H4 (cell line): ENCODE measurements at regions not wholly inside any gene's neighbourhood (a gene's known extent, or its start where the extent isn't known, plus 50 kb on each side); places are given as distances from the start of the nearest gene placed in this dataset.
"Not testable (repeated sequence)": the region's sequence is repeated elsewhere in the genome, so short reads cannot be mapped to it uniquely, and the experiment has no call there.

Experiments used
- DNase-seq: peaks from one replicate; pipeline ENCODE4 v3.0.0-alpha.2; 2015; ENCODE audit warnings: low spot score

DNA sequence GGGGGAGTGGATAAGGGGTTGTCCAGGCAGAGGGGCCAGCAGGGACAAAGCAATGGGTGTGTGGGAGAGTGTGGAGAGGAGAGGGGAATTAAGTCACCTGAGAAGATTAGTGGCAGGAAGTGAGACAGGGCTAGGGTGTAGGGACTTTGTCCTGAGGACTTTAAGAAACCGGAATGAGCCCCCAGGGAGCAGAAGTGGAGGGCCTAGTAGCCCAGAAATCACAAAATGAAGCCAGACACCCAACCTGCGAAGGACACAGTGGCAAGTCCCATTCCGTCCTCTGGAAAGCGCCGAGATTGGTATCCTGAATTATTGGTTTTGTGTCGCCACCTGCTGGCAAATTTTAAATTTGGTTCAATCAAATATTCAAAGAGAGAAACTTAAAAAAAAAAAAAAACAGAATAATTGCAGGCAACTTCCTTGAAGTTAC is 78.0 kb upstream of the SLC25A36 start:
- peak; percentile 62 for DNase-seq

DNA sequence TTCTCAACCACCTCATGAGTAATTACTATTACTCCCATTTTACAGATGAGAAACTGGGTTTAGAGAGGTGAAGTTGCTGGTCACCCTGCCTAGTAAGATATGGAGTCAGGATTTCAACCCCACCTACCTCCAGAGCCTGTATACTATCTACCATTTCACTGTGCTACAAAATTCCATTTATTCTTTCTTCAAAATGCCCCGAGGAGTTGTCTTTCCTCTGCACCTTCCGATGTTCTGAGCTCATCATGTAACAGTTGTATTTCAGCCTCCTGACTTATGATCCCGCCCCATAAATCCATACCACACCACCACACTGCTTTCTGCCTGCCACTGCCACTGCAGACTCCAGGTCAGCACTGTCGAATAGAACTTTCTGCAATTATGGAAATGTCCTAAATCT is 71.3 kb upstream of the SLC25A36 start:
- DNase-seq, result no peak

DNA sequence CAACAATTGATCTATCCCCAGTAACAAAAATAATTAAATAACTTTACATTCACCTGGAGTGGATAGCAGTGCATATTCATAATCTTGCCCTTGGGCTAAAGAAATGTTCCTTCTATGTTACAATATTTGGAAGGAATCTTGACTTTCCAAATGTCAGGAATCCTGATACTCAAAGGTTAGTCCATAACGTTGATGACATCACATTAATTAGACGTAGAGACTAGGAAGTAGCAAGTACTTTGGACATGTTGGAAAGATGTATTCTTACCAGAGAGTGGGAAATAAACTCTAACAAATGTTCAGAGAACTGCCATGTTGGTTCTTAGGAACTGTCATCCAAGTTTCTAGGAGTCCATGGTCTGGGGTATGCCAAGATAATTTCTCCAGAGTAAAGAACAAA is 70.6 kb upstream of the SLC25A36 start:
- DNase-seq, result no peak

DNA sequence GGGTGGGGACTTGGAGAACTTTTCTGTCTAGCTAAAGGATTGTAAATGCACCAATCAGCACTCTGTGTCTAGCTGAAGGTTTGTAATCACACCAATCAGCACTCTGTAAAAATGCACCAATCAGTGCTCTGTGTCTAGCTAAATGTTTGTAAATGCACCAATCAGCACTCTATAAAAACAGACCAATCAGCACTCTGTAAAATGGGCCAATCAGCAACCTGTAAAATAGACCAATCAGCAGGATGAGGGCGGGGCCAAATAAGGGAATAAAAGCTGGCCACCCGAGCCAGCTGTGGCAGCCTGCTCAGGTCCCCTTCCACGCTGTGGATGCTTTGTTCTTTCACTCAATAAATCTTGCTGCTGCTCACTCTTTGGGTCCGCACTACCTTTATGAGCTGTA is 69.5 kb upstream of the SLC25A36 start:
- DNase-seq, result not testable (repeated sequence)

DNA sequence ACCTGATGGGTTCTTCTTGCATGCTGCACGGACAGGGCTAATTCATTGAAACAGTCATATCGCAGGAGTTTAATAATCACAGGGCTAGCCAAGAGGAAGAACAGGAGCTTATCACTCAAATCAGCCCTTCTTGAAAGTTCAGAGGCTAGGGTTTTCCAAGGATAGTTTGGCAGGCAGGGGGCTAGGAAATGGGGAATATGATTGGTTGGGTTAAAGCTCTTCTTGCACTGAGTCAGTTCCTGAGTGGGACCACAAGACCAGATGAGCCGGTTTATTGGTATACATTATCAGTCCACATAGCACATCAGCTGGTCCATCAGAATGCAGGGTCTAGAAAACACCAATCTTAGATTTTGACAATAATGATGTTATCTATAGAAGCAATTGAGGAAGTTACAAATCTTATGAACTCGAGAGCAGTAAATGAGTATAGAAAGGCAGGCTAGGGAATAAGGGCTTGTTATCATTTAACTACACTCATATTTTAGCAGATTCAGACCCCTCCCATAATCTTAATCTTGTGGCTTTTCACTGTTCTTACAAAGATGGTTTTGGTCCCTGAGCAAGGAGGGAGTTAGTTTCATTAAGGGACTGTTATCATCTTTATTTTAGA is 58.1 kb upstream of the SLC25A36 start:
- DNase-seq, result no peak

DNA sequence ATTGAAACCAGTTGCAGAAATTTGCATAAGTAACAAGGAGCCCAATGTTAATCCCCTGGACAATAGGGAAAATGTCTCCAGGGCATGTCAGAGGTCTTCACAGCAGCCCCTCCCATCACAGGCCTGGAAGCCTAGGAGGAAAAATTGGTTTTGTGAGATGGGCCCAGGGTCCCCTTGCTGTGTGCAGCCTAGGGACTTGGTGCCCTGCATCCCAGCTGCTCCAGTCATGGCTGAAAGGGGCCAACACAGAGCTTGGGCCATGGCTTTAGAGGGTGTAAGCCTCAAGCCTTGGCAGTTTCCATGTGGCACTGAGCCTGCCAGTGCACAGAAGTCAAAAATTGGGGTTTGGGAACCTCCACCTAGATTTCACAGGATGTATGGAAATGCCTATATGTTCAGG is 55.9 kb upstream of the SLC25A36 start:
- not testable (repeated sequence) for DNase-seq
